Nephron (organoid): ENCODE measurements at regions not wholly inside any gene's neighbourhood (a gene's known extent, or its start where the extent isn't known, plus 50 kb on each side); places are given as distances from the start of the nearest gene placed in this dataset.

Experiments
- H3K27ac Mint-ChIP-seq, 3 experiments: 2 replicates each; pipeline ENCODE4 v1.8.0; 2020; ENCODE audit warnings: mixed read lengths in 3 of 3, mild to moderate bottlenecking in 2 of 3, moderate library complexity in 1 of 3
- H3K27me3 Mint-ChIP-seq: 2 replicates; pipeline ENCODE4 v1.8.0; 2021; ENCODE audit warnings: low read depth, mild to moderate bottlenecking, moderate library complexity, mixed read lengths
- H3K36me3 Mint-ChIP-seq: 2 replicates; pipeline ENCODE4 v1.8.0; 2020; ENCODE audit warnings: low read depth, mixed read lengths
- H3K4me1 Mint-ChIP-seq: 2 replicates; pipeline ENCODE4 v1.8.0; 2020; ENCODE audit warnings: mixed read lengths
- H3K4me3 Mint-ChIP-seq, 3 experiments: 2 replicates each; pipeline ENCODE4 v1.8.0; 2020; ENCODE audit warnings: mild to moderate bottlenecking in 3 of 3, mixed read lengths in 3 of 3, moderate library complexity in 2 of 3
- H3K9me3 Mint-ChIP-seq: 2 replicates; pipeline ENCODE4 v1.8.0; 2020; ENCODE audit warnings: mixed read lengths
- CTCF ChIP-seq, 3 experiments: fragments of 200-600 bp; sonication (generic); IDR thresholded peaks; one replicate each; pipeline ENCODE4 v1.5.0; 2021; ENCODE audit warnings: antibody characterized with exemption in 3 of 3; ENCODE audit not compliant: unreplicated experiment in 3 of 3

DNA sequence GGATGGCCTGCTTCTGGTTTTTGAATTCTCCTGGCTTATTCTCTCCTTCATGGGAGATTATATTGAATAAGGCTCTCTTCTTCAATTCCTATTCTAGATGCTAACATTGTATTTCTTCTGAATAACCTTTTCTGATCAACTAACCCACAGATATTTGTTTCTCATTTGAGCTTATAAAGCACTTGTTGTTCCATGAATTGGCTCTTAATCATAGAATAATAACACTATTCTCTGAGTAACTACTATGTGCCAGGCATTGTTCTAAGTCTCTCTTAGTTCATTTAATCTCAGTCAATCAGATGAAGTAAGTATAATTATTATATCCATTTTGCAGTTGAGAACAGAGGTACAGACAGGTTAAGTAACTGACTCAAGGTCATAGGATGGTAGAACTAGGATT is 136.3 kb upstream of the MLIP start:
- no peak overlapping the region for H3K27ac Mint-ChIP-seq
- no peaks in the 10 kb centered on the region for H3K27me3 Mint-ChIP-seq
- H3K4me3 Mint-ChIP-seq, result no peak overlapping the region

GRCh38 chr6:53975941-53976615 is 135.2 kb upstream of the MLIP start:
- Mint-ChIP-seq H3K9me3 (no peaks in the 10 kb centered on the region), H3K4me3 (no peak overlapping the region), H3K36me3 (no peaks in the 10 kb centered on the region), H3K4me1 (peaks cover 12% of the 10 kb centered on the region), H3K27me3 (no peaks in the 10 kb centered on the region), H3K27ac (peak overlapping the region; percentile 61 to 87 (median 84))
- no peak for TF ChIP-seq CTCF (IDR thresholded peaks at IDR 0.05; ENCODE audit: unreplicated experiment in 3 of 3)

More for the DNA sequence above, 136.3 kb upstream of the MLIP start:
- no peak for TF ChIP-seq CTCF (IDR thresholded peaks at IDR 0.05; ENCODE audit: unreplicated experiment in 3 of 3)
- H3K9me3 Mint-ChIP-seq, result no peaks in the 10 kb centered on the region
- no peaks in the 10 kb centered on the region for H3K36me3 Mint-ChIP-seq
- H3K4me1 Mint-ChIP-seq, result peaks cover 12% of the 10 kb centered on the region

GRCh38 chr6:53977551-53977950 is 133.7 kb upstream of the MLIP start:
- H3K27ac Mint-ChIP-seq, result peak overlapping the region; percentile 87 to 90 (median 90)
- peaks cover 12% of the 10 kb centered on the region for H3K4me1 Mint-ChIP-seq
- H3K9me3 Mint-ChIP-seq, result no peaks in the 10 kb centered on the region
- no peak overlapping the region for H3K4me3 Mint-ChIP-seq
- no peak for TF ChIP-seq CTCF (IDR thresholded peaks at IDR 0.05; ENCODE audit: unreplicated experiment in 3 of 3)
- no peaks in the 10 kb centered on the region for H3K27me3 Mint-ChIP-seq
- no peaks in the 10 kb centered on the region for H3K36me3 Mint-ChIP-seq

DNA sequence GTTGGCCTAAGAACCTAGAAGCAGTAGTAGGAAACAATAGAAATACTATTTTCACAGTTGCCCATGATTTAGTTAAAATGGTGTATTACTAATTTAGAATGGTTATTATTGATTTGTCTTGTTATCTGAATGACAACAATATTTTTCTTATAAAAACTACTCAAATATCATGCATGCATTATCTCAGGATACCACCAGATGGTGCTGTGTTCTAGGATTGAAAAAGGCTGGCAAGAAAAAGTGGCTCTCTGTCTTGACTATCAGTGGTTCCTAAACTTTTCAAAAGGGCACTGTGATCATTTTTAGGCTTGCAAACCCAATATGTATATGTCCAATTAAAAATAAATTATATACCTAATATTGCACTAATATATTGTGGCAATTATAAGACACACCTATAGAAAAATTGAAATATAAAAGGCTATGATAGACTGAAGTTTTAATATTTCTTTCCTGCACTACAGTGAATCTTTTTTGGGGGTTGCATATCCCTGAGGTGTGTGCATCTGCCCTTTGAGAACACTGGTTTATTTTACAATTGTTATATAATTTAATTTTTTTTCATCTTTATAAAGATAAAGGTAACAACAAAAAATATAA is 131.7 kb upstream of the MLIP start:
- Mint-ChIP-seq H3K4me1 (peaks cover 14% of the 10 kb centered on the region), H3K27ac (no peak overlapping the region), H3K9me3 (no peaks in the 10 kb centered on the region), H3K4me3 (no peak overlapping the region), H3K36me3 (no peaks in the 10 kb centered on the region), H3K27me3 (no peaks in the 10 kb centered on the region)
- TF ChIP-seq CTCF (IDR thresholded peaks at IDR 0.05; ENCODE audit: unreplicated experiment in 3 of 3), result peak; percentile 79 to 91 (median 83)

GRCh38 chr6:53982366-53983050 is 128.7 kb upstream of the MLIP start:
- Mint-ChIP-seq H3K27ac (no peak overlapping the region), H3K36me3 (no peaks in the 10 kb centered on the region), H3K27me3 (no peaks in the 10 kb centered on the region), H3K4me1 (peaks cover 34% of the 10 kb centered on the region), H3K9me3 (no peaks in the 10 kb centered on the region), H3K4me3 (no peak overlapping the region)
- no peak for TF ChIP-seq CTCF (IDR thresholded peaks at IDR 0.05; ENCODE audit: unreplicated experiment in 3 of 3)
